ENCODE measurements at regions not wholly inside any gene's neighbourhood (a gene's known extent, or its start where the extent isn't known, plus 50 kb on each side); places are given as distances from the start of the nearest gene placed in this dataset.
"Not testable (repeated sequence)": the region's sequence is repeated elsewhere in the genome, so short reads cannot be mapped to it uniquely, and the experiment has no call there.

DNA sequence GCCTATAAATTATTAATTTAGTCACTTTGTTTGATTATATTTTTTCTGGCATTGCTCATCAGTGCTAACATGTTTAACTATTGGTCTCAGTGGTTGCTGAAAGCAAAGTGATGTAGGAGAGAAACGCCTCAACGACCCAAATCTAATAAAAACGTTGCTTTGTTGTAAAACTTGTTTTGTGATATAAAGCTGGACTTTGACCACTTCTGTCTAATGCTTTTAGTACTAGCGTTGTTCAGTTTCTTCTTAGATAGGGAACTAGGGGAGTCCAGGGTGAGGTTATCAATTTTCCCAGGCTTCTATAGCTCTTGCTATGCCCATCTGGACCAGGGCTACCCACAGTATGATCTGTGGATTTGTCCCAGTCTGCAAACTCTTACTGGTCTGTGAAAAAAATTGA lies 80.6 kb upstream of the TBC1D5 start:
- DNase-seq = no peak

DNA sequence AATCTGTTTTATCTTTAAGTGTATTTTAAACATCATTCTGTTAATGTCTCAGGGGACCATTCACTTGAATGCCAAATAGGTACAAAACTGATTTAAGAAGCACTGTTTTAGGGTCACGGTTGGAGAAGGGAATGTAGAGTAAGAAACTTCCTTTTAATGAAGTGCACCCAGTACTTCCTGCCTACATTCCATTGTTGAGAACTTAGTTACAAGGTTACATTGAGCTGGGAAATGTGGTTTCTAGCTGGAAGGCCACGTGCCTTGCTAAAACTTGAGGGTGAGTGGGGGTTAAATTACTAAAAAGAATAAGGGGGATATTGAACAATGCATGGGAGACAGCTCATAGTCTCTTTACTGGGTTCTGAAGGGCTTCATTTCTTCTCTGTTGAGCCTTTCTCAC lies 78.3 kb upstream of the TBC1D5 start:
- DNase-seq = peak; percentile 28 to 29

DNA sequence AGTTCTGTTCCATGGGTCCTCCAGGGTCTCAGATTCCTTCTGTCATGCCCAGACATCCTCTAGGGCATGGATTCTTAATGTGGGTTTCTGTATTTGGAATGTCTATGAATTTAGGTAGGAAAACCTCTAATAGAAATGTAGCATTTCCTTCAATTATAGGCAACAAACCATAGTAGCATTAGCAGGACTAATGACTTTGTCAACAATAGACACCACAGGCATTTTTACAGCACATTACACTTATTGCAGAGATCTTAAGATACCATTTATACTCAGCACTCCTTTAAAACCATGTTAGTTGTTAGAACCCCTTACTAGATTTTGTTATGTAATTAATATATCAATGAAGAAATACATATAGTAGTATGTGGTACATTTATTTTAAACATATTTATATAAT lies 77.8 kb upstream of the TBC1D5 start:
- no peak for DNase-seq

DNA sequence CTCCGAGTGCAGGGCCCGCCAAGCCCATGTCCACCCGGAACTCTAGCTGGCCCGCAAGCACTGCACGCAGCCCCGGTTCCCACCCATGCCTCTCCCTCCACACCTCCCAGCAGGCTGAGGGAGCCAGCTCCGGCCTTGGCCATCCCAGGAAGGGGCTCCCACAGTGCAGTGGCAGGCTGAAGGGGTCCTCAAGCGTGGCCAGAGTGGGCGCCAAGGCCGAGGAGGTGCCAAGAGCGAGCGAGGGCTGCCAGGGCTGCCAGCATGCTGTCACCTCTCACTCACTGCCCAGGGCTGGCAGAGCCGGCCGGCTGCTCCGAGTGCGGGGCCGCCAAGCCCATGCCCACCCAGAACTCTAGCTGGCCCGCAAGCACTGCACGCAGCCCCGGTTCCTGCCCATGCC lies 75.5 kb upstream of the TBC1D5 start:
- DNase-seq = not testable (repeated sequence)

DNA sequence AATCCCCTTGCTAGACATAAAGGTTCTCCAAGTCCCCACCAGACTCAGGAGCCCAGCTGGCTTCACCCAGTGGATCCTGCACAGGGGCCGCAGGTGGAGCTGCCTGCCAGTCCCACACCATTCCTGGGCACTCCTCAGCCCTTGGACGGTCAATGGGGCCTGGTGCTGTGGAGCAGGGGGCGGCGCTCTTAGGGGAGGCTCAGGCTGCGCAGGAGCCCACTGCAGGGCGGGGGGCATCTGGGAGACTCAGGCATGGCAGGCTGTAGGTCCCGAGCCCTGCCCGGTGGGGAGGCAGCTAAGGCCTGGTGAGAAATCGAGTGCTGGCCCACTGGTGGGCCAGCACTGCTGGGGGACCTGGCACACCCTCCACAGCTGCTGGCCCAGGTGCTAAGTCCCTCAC lies 75.1 kb upstream of the TBC1D5 start:
- DNase-seq = no peak

DNA sequence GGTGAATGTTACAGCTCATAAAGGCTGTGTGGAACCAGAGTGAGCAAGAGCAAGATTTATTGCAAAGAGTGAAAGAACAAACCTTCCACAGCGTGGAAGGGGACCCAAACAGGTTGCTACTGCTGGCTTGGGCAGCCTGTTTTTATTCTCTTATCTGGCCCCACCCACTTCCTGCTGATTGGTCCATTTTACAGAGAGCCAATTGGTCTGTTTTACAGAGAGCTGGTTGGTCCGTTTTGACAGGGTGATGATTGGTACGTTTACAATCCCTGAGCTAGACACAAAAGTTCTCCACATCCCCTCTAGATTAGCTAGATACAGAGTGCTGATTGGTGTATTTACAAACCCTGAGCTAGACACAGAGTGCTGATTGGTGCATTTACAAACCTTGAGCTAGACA lies 74.4 kb upstream of the TBC1D5 start:
- DNase-seq = not testable (repeated sequence)

DNA sequence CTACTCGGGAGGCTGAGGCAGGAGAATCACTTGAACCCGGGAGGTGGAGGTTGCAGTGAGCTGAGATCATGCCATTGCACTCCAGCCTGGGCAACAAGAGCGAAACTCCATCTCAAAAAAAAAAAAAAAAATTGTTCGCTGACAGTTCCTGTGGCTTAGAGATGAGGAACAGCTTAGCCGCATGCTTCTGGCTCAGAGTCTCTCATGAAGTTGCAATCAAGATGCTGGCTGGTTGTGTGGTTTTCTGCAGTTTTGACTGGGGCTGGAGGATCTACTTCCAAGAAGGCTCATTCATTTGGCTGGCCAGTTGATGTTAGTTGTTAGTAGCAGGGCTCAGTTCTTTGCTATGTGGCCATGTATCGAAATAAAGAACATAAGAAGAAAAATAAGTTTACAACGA lies 69.9 kb upstream of the TBC1D5 start:
- not testable (repeated sequence) for DNase-seq

DNA sequence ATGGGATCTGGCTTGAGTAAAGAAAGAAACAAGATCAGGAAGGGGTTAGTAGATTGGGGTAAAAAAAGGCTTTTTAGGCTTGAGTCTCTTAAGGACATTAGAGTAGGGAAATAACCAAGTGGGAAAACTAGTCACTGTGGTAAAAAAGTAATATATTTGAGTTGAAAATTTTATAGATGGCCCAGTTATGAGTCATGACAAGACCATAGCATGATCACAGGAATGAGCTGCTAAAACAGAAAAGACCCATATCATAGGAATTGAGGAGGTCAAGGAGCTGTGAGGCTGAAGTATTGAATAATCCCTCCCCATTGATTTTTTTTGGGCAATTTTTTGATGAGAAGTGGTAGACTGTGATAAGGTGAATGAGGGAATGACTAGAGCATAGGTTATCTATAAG lies 69.2 kb upstream of the TBC1D5 start:
- no peak for DNase-seq

DNA sequence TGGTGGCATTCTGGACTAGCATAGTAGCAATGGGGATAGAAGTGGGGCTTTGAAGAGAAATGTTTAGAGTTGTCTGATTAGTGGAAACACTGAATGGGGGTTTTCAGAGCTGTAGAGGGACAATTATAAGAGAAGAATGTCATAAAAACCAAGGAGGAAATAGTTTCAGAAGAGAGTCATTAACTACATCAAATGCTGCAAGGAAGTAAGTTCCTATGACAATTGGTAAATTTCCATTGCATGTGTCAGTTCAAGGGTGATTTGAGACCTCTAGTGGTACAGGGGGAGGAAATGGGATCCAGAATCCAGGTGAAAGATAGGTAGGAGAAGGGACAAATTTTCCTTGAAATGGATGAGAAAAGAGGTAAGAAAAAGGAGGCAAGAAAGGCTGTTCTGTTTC lies 68.3 kb upstream of the TBC1D5 start:
- DNase-seq = no peak

DNA sequence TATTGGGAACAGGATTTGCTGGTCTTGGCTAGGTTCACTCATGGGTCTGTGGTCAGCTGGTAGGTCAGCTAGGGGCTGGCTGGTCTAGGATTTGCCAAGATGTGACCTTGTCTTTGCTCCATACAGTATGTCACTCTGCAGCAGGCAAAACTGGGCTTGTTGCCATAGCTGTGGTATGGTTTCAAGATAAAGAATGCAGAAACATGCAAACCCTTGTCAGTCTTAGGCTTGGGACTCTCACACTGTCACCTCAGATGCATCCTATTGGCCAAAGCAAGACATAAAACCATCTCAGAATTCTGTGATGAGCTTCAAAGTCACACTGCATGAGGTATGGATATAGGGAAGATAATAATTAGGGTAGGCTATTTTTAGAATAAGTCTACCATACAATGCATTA lies 66.6 kb upstream of the TBC1D5 start:
- no peak for DNase-seq

DNA sequence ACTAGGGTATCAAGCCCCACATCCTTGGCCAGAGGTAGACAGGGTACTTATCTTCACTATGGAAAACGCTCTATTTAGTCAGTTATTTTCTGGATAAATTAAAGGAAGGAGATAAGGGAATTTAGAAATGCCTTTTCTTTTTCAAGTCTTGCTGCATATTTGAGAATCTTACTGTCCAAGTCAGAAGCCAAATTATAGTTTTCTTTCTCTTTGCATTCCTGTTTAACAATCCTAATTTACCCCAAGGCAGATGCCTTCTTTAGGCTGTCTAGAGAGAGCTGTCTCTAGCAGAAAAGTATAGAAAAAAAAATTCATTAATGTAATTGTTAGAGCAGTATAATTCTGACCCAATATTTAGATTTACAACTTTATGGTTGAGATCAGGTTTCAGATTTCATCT lies 64.4 kb upstream of the TBC1D5 start:
- DNase-seq = no peak

DNA sequence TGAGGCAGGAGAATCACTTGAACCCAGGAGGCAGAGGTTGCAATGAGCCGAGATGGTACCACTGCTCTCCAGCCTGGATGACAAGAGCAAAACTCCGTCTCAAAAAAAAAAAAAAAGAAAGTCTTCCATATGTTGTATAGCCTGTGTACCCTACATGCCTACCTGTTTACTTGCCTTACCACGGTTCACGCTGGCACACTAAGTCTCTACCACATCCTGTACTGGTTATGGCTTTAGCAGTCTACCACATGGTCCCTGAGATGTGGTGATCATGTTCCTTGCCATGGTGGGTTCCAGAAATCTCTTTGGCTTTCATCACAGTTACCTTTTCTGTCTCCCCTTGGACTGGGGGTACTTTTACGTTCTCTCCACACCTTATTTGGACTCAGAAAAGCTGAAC lies 63.8 kb upstream of the TBC1D5 start:
- no peak for DNase-seq

DNA sequence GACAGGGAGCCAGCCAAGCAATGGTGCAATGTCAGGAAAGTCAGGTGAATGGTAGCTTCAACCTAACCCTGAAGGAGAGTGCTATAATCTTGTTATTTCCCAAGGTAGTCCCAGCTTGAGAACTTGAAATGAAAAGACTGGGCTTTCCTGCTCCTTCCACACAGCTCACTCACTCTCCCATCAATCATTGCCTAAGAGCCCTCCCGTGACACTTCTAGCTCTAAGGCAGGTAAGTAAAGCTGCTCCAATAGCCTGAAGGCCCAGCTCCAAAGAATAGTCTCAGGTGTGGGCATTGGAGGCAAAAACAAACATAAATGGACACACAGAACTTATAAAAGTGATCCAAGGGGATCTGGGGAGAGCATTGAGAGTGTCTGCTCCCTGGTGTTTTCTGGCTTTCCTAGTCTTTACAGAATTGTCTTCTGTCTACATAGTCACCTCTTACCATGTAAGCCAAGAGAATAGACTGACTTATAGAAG lies 63.1 kb upstream of the TBC1D5 start:
- DNase-seq = no peak

DNA sequence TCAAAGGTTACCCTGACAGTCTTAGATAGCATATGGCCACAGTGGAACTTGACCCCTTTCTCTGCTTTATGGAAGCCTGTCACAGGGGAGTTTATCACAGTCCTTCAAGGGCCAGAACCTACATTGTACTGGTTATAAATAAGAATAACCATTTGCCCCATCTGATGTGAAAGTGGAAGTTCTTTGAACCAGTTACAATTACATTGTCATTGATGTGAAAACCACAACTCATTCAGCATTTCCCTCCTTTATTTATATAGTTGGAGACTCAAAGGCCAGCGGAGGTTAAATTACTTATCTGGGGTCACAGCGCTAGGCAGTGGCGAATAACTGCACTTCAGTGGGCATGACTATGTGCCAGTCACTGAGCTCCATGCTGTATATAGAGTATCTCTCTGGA lies 60.5 kb upstream of the TBC1D5 start:
- DNase-seq = no peak

DNA sequence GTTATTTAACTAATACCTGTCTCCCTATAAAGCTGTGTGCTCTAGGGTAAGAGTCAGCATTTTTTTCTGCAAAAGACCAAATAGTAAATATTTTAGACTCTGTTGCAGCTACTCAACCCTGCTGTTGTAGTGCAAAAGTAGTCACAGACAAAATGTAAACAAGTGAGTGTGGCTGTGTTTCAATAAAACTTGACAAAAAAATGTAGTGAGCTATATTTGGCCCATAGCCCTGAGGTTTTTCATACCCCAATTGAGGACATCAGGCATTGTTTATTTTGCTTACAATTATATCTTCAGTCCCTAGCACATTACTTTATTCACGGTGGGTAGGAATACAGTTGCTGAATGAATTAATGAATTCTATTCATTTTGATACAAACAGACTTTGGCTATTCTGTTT lies 58.7 kb upstream of the TBC1D5 start:
- no peak for DNase-seq

DNA sequence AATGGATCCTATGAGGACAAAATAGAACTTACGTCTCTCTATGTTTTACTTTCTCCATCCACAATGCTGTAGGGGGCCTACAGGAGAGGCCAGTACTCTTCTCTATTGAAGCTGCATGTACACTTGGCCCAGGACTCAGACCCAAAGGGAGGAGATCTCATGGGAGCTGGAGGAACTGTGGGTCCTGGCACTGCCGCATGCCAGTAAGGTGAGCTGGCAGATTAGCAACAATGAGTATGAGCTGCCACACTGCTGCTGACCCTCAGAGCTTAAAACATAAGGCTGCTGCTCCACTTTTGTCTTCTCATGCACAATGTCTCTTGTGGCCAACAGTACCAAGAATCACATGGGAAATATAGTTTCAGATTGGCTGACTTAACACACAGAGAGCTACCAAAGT lies 57.8 kb upstream of the TBC1D5 start:
- DNase-seq = no peak

DNA sequence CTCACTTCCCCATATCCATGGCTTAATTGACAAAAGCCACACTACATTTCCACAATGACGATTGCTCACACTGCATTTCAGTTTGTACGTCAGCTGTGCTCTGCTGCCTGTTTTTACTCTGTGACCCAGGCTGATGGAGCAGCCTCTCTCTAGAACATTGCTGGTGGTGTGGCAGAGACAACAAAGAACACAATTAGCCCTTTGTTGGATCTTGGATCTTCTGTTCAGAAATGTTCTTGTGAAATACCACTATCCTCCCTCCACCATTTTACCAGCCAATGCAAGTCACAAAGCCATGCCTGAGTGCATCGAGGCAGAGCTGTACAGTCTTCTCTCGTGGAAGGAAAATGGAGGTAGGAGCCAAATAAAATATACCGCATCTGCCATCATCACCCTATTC lies 56.9 kb upstream of the TBC1D5 start:
- DNase-seq = no peak

DNA sequence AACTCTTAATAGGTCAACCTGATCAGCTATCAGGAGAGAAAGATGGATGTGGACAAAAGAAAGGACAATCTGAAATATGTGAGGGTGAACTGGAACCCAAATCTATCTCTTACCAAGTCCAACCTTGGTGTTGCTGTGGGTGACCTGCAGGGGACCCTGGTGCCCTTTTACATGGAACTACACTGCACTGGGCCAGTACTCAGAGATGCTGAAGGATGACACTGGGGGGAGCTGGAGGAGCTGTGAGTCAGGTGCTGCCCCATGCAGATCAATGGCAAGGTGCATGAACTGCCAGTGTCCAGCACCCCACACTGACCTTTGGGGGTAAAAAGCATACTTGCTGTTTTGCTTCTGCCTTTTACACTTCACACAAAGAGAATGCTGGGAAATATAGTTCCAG lies 55.6 kb upstream of the TBC1D5 start:
- DNase-seq = no peak

DNA sequence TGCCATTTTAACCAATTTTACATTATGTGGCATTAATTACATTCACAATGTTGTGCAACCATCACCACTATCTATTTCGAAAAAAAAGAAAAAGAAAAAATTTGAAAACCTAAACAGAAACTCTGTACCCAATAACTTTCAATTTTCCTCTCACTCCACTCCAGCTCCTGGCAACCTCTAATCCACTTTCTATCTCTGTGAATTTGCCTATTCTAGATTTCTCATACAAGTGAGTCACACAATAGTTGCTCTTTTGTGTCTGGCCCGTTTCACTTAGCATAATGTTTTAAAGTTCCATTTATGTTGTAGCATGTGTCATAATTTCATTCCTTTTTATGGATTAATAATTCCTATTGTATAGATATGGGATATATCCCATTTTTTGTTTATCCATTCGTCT lies 53.3 kb upstream of the TBC1D5 start:
- DNase-seq = no peak

DNA sequence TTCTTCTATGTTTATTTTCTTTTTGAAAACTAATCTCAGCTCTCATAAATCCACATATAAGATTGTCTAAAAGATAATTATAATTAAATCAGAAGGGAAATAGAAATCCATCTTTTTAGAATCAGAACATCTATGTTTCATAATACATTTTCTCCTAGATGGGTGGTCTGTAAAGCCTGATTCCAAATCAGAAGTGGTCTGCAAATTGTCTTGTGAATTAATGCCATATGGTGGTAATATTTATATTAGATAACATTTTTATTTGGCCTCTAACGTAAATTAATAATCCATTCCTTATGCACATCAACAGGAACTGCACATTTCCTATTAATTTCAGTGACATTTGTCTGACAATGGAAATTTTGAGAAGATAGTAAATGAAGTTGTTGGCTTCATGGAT lies 52.8 kb upstream of the TBC1D5 start:
- no peak for DNase-seq

DNA sequence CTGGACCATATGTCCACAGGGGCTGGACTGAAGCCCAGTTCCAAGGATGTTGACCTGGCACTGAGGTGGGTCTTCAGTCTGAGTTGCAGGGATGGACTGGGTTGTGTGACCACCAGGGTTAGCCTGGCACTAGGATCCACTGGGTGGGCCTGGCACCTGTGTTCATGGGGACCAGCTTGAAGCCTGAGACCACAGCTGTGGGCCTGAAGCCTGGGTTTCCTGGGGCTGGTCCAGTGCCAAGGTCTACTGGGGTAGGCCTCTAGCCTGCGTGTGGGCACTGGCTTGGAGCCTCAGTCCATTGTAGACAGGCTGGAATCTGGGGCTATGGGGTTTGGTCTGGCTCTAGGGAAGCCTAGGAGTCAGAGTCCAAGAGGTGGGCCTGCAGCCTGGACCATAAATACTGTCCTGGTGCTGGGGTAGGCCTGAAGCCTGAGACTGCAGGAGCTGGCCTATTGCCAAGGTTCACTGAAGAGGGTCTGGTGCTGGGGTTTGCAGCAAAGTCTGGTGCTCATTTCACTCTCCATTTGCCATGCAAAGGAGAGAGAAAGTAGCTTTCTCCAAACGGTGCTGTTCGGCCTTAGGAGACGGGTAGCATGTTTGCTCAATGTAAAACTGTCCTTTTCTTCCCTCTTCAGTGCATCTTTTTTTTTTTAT lies 51.2 kb upstream of the TBC1D5 start:
- DNase-seq = no peak
